ENCODE measurements at regions not wholly inside any gene's neighbourhood (a gene's known extent, or its start where the extent isn't known, plus 50 kb on each side); places are given as distances from the start of the nearest gene placed in this dataset.

GRCh38 chr1:55364216-55364615 is 149.1 kb upstream of the USP24 start:
- WGBS (ENCODE audit: insufficient coverage) = 81% methylated on average over 3 of the region's 3 CpGs
- Histone ChIP-seq H3K27ac (ENCODE audit: low read length) (no peak overlapping the region), H3K27me3 (ENCODE audit: control insufficient read depth, insufficient read depth, low read length) (no peaks in the 10 kb centered on the region), H3K9me3 (ENCODE audit: control insufficient read depth, insufficient read depth, low read length) (no peaks in the 10 kb centered on the region), H3K4me1 (ENCODE audit: control insufficient read depth, insufficient read depth, low read length) (no peaks in the 10 kb centered on the region), H3K36me3 (ENCODE audit: control insufficient read depth, insufficient read depth, low read length) (no peaks in the 10 kb centered on the region), H3K4me3 (ENCODE audit: low read length) (no peak overlapping the region)
- intact Hi-C loops (cut with micrococcal nuclease) = no loop called here
- TF ChIP-seq, protein P1, sequence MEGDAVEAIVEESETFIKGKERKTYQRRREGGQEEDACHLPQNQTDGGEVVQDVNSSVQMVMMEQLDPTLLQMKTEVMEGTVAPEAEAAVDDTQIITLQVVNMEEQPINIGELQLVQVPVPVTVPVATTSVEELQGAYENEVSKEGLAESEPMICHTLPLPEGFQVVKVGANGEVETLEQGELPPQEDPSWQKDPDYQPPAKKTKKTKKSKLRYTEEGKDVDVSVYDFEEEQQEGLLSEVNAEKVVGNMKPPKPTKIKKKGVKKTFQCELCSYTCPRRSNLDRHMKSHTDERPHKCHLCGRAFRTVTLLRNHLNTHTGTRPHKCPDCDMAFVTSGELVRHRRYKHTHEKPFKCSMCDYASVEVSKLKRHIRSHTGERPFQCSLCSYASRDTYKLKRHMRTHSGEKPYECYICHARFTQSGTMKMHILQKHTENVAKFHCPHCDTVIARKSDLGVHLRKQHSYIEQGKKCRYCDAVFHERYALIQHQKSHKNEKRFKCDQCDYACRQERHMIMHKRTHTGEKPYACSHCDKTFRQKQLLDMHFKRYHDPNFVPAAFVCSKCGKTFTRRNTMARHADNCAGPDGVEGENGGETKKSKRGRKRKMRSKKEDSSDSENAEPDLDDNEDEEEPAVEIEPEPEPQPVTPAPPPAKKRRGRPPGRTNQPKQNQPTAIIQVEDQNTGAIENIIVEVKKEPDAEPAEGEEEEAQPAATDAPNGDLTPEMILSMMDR (IDR thresholded peaks at IDR 0.05) = no peak
- Mint-ChIP-seq H3K4me1 (peaks cover 8 to 9% of the 10 kb centered on the region in 2 donors), H3K4me3 (no peak overlapping the region), H3K9me3 (no peaks in the 10 kb centered on the region), H3K27me3 (ENCODE audit: low read depth in 2 of 2) (peaks cover 6 to 19% of the 10 kb centered on the region in 2 donors), H3K36me3 (no peaks in the 10 kb centered on the region), H3K27ac (no peak overlapping the region)
- ATAC-seq = no peak
- DNase-seq = no peak

GRCh38 chr1:55363268-55363667 is 148.1 kb upstream of the USP24 start:
- intact Hi-C loops (cut with micrococcal nuclease) = no loop called here
- peaks cover 6 to 26% of the 10 kb centered on the region in 2 donors for H3K27me3 Mint-ChIP-seq (ENCODE audit: low read depth in 2 of 2)
- TF ChIP-seq, protein P1 (IDR thresholded peaks at IDR 0.05) = no peak
- H3K27ac Mint-ChIP-seq = no peak overlapping the region
- Histone ChIP-seq H3K27ac (ENCODE audit: low read length) (no peak overlapping the region), H3K36me3 (ENCODE audit: control insufficient read depth, insufficient read depth, low read length) (no peaks in the 10 kb centered on the region), H3K27me3 (ENCODE audit: control insufficient read depth, insufficient read depth, low read length) (no peaks in the 10 kb centered on the region), H3K4me1 (ENCODE audit: control insufficient read depth, insufficient read depth, low read length) (no peaks in the 10 kb centered on the region), H3K9me3 (ENCODE audit: control insufficient read depth, insufficient read depth, low read length) (no peaks in the 10 kb centered on the region), H3K4me3 (ENCODE audit: low read length) (no peak overlapping the region)
- H3K4me1 Mint-ChIP-seq = peaks cover 8 to 9% of the 10 kb centered on the region in 2 donors
- WGBS (ENCODE audit: insufficient coverage) = 0% methylated on average over 1 of the region's 1 CpG
- DNase-seq = no peak
- H3K4me3 Mint-ChIP-seq = no peak overlapping the region
- H3K36me3 Mint-ChIP-seq = no peaks in the 10 kb centered on the region
- ATAC-seq = no peak
- H3K9me3 Mint-ChIP-seq = no peaks in the 10 kb centered on the region

DNA sequence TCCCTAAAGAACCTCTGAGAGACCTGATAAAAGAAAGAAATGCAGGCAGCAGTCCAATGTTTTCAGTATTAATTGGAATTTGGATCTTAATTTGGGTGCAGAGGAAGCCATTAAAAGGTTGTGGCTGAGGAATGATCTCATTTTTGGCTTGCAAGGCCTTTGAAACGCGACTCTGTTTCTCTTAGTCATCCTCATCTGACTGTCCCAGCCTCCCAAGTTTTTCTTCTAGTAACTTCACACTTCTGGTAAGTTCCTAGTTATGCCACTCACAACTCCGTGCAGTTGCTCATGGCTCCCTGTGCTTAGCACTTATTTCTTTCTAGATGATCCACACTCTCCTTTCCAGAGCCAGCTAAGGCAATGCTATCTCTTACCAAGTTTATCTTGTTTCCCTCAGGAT is 147.4 kb upstream of the USP24 start:
- no peak overlapping the region for H3K4me3 ChIP-seq (ENCODE audit: low read length)
- no peak for ATAC-seq
- Mint-ChIP-seq H3K4me3 (no peak overlapping the region), H3K4me1 (peaks cover 8 to 9% of the 10 kb centered on the region in 2 donors), H3K27ac (no peak overlapping the region), H3K36me3 (no peaks in the 10 kb centered on the region), H3K9me3 (no peaks in the 10 kb centered on the region), H3K27me3 (ENCODE audit: low read depth in 2 of 2) (peaks cover 6 to 26% of the 10 kb centered on the region in 2 donors)
- no peaks in the 10 kb centered on the region for H3K36me3 ChIP-seq (ENCODE audit: control insufficient read depth, insufficient read depth, low read length)
- intact Hi-C loops (cut with micrococcal nuclease) = no loop called here
- no peaks in the 10 kb centered on the region for H3K4me1 ChIP-seq (ENCODE audit: control insufficient read depth, insufficient read depth, low read length)
- DNase-seq = no peak
- 46% methylated on average over 3 of the region's 3 CpGs for WGBS (ENCODE audit: insufficient coverage)
- TF ChIP-seq, protein P1 (IDR thresholded peaks at IDR 0.05) = no peak
- no peak overlapping the region for H3K27ac ChIP-seq (ENCODE audit: low read length)
- H3K27me3 ChIP-seq (ENCODE audit: control insufficient read depth, insufficient read depth, low read length) = no peaks in the 10 kb centered on the region
- H3K9me3 ChIP-seq (ENCODE audit: control insufficient read depth, insufficient read depth, low read length) = no peaks in the 10 kb centered on the region

- WGBS (ENCODE audit: insufficient coverage) = 100% methylated on average over 2 of the region's 3 CpGs
- Mint-ChIP-seq H3K9me3 (no peaks in the 10 kb centered on the region), H3K4me1 (peaks cover 8 to 9% of the 10 kb centered on the region in 2 donors), H3K36me3 (no peaks in the 10 kb centered on the region), H3K4me3 (no peak overlapping the region), H3K27me3 (ENCODE audit: low read depth in 2 of 2) (peaks cover 4 to 34% of the 10 kb centered on the region in 2 donors), H3K27ac (no peak overlapping the region)
- H3K36me3 ChIP-seq (ENCODE audit: control insufficient read depth, insufficient read depth, low read length) = no peaks in the 10 kb centered on the region
- no peaks in the 10 kb centered on the region for H3K9me3 ChIP-seq (ENCODE audit: control insufficient read depth, insufficient read depth, low read length)
- no peak overlapping the region for H3K4me3 ChIP-seq (ENCODE audit: low read length)
- H3K4me1 ChIP-seq (ENCODE audit: control insufficient read depth, insufficient read depth, low read length) = no peaks in the 10 kb centered on the region
- intact Hi-C loops (cut with micrococcal nuclease) = no loop called here
- ATAC-seq = no peak
- no peaks in the 10 kb centered on the region for H3K27me3 ChIP-seq (ENCODE audit: control insufficient read depth, insufficient read depth, low read length)
- DNase-seq = no peak
- TF ChIP-seq, protein P1 (IDR thresholded peaks at IDR 0.05) = no peak
- H3K27ac ChIP-seq (ENCODE audit: low read length) = no peak overlapping the region
These were observed 144.4 kb upstream of the USP24 start for GRCh38 chr1:55359611-55360010.
